PFSK-1 (cell line): ENCODE measurements at regions not wholly inside any gene's neighbourhood (a gene's known extent, or its start where the extent isn't known, plus 50 kb on each side); places are given as distances from the start of the nearest gene placed in this dataset.

Experiments used
- POLR2AphosphoS5 ChIP-seq: IDR thresholded peaks from 2 replicates; pipeline ENCODE4 v1.6.1; 2012; ENCODE audit warnings: low read depth, mild to moderate bottlenecking, control low read depth, low read length, moderate library complexity
- TF ChIP-seq, protein P1 (sequence below), 2 experiments: IDR thresholded peaks; 2 replicates each; pipeline versions ENCODE4 v1.6.1 to v1.8.0; 2011 to 2012; ENCODE audit warnings: low read depth in 2 of 2, low read length in 2 of 2, control low read depth in 1 of 2, inconsistent platforms in 1 of 2, mild to moderate bottlenecking in 1 of 2, moderate library complexity in 1 of 2; ENCODE audit not compliant: insufficient read depth in 1 of 2

GRCh38 chr1:191901651-191902050 lies 256.6 kb upstream of the RGS18 start:
- TF ChIP-seq, protein P1, sequence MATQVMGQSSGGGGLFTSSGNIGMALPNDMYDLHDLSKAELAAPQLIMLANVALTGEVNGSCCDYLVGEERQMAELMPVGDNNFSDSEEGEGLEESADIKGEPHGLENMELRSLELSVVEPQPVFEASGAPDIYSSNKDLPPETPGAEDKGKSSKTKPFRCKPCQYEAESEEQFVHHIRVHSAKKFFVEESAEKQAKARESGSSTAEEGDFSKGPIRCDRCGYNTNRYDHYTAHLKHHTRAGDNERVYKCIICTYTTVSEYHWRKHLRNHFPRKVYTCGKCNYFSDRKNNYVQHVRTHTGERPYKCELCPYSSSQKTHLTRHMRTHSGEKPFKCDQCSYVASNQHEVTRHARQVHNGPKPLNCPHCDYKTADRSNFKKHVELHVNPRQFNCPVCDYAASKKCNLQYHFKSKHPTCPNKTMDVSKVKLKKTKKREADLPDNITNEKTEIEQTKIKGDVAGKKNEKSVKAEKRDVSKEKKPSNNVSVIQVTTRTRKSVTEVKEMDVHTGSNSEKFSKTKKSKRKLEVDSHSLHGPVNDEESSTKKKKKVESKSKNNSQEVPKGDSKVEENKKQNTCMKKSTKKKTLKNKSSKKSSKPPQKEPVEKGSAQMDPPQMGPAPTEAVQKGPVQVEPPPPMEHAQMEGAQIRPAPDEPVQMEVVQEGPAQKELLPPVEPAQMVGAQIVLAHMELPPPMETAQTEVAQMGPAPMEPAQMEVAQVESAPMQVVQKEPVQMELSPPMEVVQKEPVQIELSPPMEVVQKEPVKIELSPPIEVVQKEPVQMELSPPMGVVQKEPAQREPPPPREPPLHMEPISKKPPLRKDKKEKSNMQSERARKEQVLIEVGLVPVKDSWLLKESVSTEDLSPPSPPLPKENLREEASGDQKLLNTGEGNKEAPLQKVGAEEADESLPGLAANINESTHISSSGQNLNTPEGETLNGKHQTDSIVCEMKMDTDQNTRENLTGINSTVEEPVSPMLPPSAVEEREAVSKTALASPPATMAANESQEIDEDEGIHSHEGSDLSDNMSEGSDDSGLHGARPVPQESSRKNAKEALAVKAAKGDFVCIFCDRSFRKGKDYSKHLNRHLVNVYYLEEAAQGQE (IDR thresholded peaks at IDR 0.05; ENCODE audit: insufficient read depth in 1 of 2, low read depth in 2 of 2, low read length in 2 of 2), result no peak
- no peak for TF ChIP-seq POLR2AphosphoS5
